KMS-11 (cell line): ENCODE measurements at regions not wholly inside any gene's neighbourhood (a gene's known extent, or its start where the extent isn't known, plus 50 kb on each side); places are given as distances from the start of the nearest gene placed in this dataset.

Experiments
- H2AFZ ChIP-seq: fragments of 200-600 bp; sonication (generic); 2 replicates; pipeline ENCODE4 v1.6.1; 2016; ENCODE audit warnings: antibody characterized with exemption, mixed run types, low read depth
- H3K27ac ChIP-seq: fragments of 200-600 bp; sonication (generic); 2 replicates; pipeline ENCODE4 v1.6.1; 2016; ENCODE audit warnings: mild to moderate bottlenecking, mixed run types
- H3K27me3 ChIP-seq: fragments of 200-600 bp; sonication (generic); 2 replicates; pipeline ENCODE4 v1.6.1; 2017; ENCODE audit warnings: mild to moderate bottlenecking, low read depth, mixed run types, moderate library complexity; ENCODE audit not compliant: insufficient read depth
- H3K36me3 ChIP-seq: fragments of 200-600 bp; sonication (generic); 2 replicates; pipeline ENCODE4 v1.6.1; 2017; ENCODE audit warnings: mild to moderate bottlenecking, mixed run types; ENCODE audit not compliant: insufficient read depth
- H3K4me1 ChIP-seq: fragments of 200-600 bp; sonication (generic); 2 replicates; pipeline ENCODE4 v1.6.1; 2016; ENCODE audit warnings: mild to moderate bottlenecking, low read depth, mixed run types; ENCODE audit not compliant: poor library complexity, severe bottlenecking
- H3K4me2 ChIP-seq: fragments of 200-600 bp; sonication (generic); 2 replicates; pipeline ENCODE4 v1.7.0; 2016; ENCODE audit warnings: mild to moderate bottlenecking, mixed run types
- H3K4me3 ChIP-seq: fragments of 200-600 bp; sonication (generic); IDR thresholded peaks from 2 replicates; pipeline ENCODE4 v1.6.1; 2017; ENCODE audit warnings: low read depth, low read length, mixed read lengths; ENCODE audit not compliant: insufficient read depth
- H3K79me2 ChIP-seq: fragments of 200-600 bp; sonication (generic); 2 replicates; pipeline ENCODE4 v1.6.1; 2016; ENCODE audit warnings: low read depth, mixed run types; ENCODE audit not compliant: insufficient read depth
- H3K9ac ChIP-seq: fragments of 200-600 bp; sonication (generic); 2 replicates; pipeline ENCODE4 v1.6.1; 2016; ENCODE audit warnings: mild to moderate bottlenecking, mixed run types
- H4K20me1 ChIP-seq: fragments of 200-600 bp; sonication (generic); 2 replicates; pipeline ENCODE4 v1.6.1; 2016; ENCODE audit warnings: mild to moderate bottlenecking, mixed run types; ENCODE audit not compliant: insufficient read depth
- TF ChIP-seq, protein P1 (sequence below): fragments of 200-600 bp; sonication (generic); conservative IDR thresholded peaks from 2 replicates; pipeline ENCODE4 v1.6.1; 2017; ENCODE audit warnings: low read depth, mild to moderate bottlenecking, antibody characterized with exemption, low read length, moderate library complexity, mixed read lengths

DNA sequence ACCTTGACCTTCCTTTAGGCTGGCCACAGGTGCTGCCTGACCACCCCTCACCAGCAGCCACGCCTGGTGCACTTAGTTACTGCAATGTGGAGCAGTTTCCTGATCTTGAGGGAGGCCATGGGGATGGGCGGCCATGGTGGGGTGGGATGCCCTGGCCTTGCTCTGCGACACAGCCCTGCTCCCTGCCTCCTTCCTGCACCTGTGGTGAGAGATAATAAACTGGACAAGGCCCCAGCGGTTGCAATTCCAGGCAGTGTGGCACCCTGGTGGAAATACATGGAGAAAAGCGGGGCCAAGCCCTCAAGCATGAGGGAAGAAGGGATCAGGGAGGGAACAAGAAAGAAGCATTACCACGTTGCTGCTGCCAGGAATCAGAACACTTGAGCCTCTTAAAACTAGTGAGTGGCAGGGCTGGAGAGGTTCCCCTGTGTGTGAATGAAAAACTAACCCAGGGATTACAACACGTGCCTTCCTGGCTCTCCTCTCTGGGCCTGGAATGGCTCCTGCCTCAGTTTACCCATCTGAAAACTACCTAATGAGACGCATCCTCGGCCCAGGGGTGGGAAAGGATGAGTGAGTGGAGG is 213.2 kb downstream of the LY86 start:
- H4K20me1 ChIP-seq = no peaks in the 10 kb centered on the region
- no peak overlapping the region for H3K9ac ChIP-seq
- H3K79me2 ChIP-seq = no peaks in the 10 kb centered on the region
- no peaks in the 10 kb centered on the region for H3K36me3 ChIP-seq
- H3K27me3 ChIP-seq = no peaks in the 10 kb centered on the region
- peaks cover 85% of the 10 kb centered on the region for H3K4me1 ChIP-seq
- no peak overlapping the region for H3K4me3 ChIP-seq
- TF ChIP-seq, protein P1, sequence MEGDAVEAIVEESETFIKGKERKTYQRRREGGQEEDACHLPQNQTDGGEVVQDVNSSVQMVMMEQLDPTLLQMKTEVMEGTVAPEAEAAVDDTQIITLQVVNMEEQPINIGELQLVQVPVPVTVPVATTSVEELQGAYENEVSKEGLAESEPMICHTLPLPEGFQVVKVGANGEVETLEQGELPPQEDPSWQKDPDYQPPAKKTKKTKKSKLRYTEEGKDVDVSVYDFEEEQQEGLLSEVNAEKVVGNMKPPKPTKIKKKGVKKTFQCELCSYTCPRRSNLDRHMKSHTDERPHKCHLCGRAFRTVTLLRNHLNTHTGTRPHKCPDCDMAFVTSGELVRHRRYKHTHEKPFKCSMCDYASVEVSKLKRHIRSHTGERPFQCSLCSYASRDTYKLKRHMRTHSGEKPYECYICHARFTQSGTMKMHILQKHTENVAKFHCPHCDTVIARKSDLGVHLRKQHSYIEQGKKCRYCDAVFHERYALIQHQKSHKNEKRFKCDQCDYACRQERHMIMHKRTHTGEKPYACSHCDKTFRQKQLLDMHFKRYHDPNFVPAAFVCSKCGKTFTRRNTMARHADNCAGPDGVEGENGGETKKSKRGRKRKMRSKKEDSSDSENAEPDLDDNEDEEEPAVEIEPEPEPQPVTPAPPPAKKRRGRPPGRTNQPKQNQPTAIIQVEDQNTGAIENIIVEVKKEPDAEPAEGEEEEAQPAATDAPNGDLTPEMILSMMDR = no peak
- H3K4me2 ChIP-seq = peak overlapping the region; percentile 88
- H2AFZ ChIP-seq = no peak overlapping the region
- peak overlapping the region; percentile 96; the same call in 1 of the 2 replicates for H3K27ac ChIP-seq

DNA sequence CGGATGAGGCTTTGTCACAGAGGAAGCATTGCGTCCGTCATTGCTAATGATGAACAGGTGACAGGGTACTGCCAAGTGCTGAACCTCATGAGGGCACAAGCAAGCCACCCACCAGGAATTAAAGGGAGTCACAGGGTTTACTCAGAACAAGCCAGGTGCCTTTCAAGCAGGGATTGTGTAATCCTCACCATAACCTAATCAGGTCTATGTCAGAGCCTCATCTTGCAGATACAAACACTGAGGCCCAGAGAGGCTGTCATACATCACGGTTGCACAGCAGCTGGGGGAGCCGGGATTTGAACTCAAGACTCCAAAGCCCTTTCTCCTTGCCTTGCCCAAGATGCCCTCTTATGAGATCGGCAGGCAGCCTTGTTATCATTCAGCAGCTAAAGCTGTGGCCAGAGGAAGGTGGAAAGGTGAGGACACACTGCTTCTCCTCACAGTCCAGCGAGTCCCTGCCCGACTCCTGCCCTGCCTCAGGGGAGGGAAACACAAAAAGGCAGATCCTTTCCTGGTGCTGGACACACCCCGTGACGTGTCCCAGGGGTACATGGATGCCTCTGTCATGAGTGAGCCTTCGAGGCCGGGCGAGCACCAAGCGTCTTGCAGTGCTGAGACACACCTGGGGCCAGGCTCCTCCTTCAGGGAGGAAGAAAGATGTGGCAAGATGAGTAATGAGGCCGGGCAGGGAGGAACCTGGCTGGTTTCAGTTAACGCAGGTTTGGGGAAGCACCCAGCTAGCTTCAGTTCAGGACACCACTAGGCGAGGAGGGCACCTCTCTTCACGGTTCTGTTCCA is 214.9 kb downstream of the LY86 start:
- H3K27ac ChIP-seq = peak overlapping the region; percentile 41; the same call in 1 of the 2 replicates
- no peak overlapping the region for H3K4me3 ChIP-seq
- peak overlapping the region; percentile 70 for H2AFZ ChIP-seq
- TF ChIP-seq, protein P1 = no peak
- H3K4me1 ChIP-seq = peaks cover 68% of the 10 kb centered on the region
- no peak overlapping the region for H3K9ac ChIP-seq
- H4K20me1 ChIP-seq = no peaks in the 10 kb centered on the region
- H3K27me3 ChIP-seq = no peaks in the 10 kb centered on the region
- H3K79me2 ChIP-seq = no peaks in the 10 kb centered on the region
- no peaks in the 10 kb centered on the region for H3K36me3 ChIP-seq
- peak overlapping the region; percentile 79 for H3K4me2 ChIP-seq

DNA sequence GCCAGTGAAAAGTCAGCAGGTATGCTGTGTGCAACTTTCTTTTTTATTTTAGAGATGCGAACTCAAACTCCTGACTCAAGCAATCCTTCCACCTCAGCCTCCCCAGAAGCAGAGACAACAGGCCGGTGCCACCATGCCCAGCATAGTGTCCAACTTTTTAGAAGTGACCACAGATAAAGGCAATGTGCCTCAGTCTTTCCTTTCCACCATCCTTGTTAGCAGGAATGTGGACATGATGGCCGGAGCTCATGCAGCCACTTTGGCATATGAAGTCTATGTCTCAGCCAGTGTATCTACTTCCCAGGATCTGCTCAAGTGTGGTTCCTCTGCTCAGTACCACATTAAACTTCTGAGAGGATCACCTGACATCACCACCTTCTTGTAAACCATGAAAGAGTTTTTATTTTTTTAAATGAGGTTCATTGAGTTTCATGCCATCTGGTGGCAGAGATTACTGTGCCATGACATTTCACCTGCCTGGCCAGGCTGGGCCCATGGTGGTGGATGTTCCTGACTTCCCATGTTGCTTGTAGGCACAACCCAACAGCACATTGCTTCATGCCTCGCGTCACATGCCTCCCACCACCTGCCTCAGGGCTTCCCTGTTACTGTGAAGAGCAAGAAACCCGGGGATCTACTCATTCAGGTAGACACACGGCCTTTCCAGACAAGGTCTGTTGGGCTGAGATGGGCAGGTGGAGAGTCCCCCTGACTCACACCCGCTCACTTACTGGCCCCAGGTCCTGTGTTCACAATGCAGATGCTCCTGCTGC is 216.5 kb downstream of the LY86 start:
- TF ChIP-seq, protein P1 = no peak

DNA sequence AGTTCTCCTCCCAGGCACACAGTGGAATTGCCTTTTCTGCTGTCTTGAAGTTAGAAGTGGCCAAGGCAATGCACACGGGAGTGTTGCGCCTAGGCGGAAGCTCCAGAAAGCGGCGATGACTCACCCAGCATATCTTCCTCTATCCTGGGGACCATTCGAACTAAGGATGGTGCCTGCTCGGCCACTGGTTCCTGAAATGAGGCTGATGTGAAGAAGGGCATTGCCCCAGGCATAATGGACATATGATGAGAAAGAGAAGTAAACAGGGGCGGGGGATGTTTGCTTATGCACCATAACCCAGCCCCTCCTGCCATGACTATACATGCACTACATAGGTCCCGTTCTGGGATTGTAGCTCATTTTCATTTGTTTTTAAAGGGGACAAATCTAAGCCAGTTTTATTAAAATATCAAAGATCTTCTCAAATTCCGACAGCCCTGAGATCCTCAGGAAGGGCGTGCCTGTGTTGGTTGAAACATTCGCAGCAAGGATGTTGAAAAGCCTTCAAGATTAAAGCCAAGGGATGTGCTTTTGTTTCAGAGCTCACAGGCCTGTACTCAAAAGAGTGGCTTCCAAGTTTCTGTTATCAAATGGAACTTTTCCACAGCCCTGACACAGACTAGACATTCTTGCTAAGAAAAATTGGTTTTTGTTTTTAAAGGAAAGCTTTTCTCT is 218.5 kb downstream of the LY86 start:
- no peak overlapping the region for H2AFZ ChIP-seq
- no peak overlapping the region for H3K4me2 ChIP-seq
- H3K79me2 ChIP-seq = no peaks in the 10 kb centered on the region
- no peaks in the 10 kb centered on the region for H3K36me3 ChIP-seq
- no peak overlapping the region for H3K27ac ChIP-seq
- H3K4me1 ChIP-seq = peaks cover 32% of the 10 kb centered on the region
- no peaks in the 10 kb centered on the region for H4K20me1 ChIP-seq
- H3K27me3 ChIP-seq = no peaks in the 10 kb centered on the region
- H3K4me3 ChIP-seq = no peak overlapping the region
- TF ChIP-seq, protein P1 = no peak
- no peak overlapping the region for H3K9ac ChIP-seq

More for the DNA sequence above, 216.5 kb downstream of the LY86 start:
- H3K4me2 ChIP-seq = no peak overlapping the region
- no peaks in the 10 kb centered on the region for H3K36me3 ChIP-seq
- H4K20me1 ChIP-seq = no peaks in the 10 kb centered on the region
- no peaks in the 10 kb centered on the region for H3K79me2 ChIP-seq
- no peak overlapping the region for H3K9ac ChIP-seq
- H3K27ac ChIP-seq = no peak overlapping the region
- peaks cover 52% of the 10 kb centered on the region for H3K4me1 ChIP-seq
- no peak overlapping the region for H3K4me3 ChIP-seq
- no peak overlapping the region for H2AFZ ChIP-seq
- H3K27me3 ChIP-seq = no peaks in the 10 kb centered on the region
